ENCODE measurements at regions not wholly inside any gene's neighbourhood (a gene's known extent, or its start where the extent isn't known, plus 50 kb on each side); places are given as distances from the start of the nearest gene placed in this dataset.

- TF ChIP-seq POLR2A (IDR thresholded peaks at IDR 0.05) (no peak), CTCF (IDR thresholded peaks at IDR 0.05) (no peak)
Measured at GRCh38 chr5:154118385-154118784, 72.1 kb upstream of the GALNT10 start.

Measured in heart left ventricle (tissue), 13 donors.